Panc1 (cell line): ENCODE measurements at regions not wholly inside any gene's neighbourhood (a gene's known extent, or its start where the extent isn't known, plus 50 kb on each side); places are given as distances from the start of the nearest gene placed in this dataset.

ENCODE experiments used
- POLR2AphosphoS5 ChIP-seq: IDR thresholded peaks from 2 replicates; pipeline ENCODE4 v1.6.1; 2012; ENCODE audit warnings: mild to moderate bottlenecking, low read depth, low read length, moderate library complexity
- TCF7L2 ChIP-seq: IDR thresholded peaks from 2 replicates; pipeline ENCODE4 v1.6.1; 2011; ENCODE audit warnings: mild to moderate bottlenecking, low read depth, low read length, inconsistent platforms
- TF ChIP-seq, protein P1 (sequence below): fragments of 450-650 bp; IDR thresholded peaks from 2 replicates; pipeline ENCODE4 v1.5.1; 2017; ENCODE audit warnings: mild to moderate bottlenecking
- TF ChIP-seq, protein P2 (sequence below), 2 experiments: IDR thresholded peaks; 2 replicates each; pipeline ENCODE4 v1.6.1; 2011 to 2012; ENCODE audit warnings: low read depth in 2 of 2, control low read depth in 1 of 2, low read length in 1 of 2, mild to moderate bottlenecking in 1 of 2, moderate library complexity in 1 of 2; ENCODE audit not compliant: insufficient read depth in 1 of 2

DNA sequence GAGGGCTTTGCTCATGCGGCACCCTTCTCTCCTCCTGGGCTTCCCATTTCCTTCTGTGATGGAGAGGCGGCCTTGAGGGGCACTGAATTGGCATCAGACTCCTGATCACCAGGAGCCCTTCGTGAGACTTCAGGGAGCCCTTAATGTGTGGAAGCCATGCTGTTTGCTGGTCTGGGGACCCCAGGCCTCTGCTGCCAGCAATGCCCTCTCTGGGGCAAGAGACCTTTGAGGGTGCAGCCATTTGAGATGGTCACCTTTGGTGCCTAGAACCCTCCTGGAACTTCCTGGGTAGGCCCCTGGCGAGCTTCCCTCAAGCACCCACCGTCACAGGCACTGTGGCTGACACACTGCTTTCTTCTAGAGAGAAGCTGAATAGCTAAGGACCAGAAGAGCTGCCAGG, 338.7 kb upstream of the IRX4 start:
- TF ChIP-seq, protein P1, sequence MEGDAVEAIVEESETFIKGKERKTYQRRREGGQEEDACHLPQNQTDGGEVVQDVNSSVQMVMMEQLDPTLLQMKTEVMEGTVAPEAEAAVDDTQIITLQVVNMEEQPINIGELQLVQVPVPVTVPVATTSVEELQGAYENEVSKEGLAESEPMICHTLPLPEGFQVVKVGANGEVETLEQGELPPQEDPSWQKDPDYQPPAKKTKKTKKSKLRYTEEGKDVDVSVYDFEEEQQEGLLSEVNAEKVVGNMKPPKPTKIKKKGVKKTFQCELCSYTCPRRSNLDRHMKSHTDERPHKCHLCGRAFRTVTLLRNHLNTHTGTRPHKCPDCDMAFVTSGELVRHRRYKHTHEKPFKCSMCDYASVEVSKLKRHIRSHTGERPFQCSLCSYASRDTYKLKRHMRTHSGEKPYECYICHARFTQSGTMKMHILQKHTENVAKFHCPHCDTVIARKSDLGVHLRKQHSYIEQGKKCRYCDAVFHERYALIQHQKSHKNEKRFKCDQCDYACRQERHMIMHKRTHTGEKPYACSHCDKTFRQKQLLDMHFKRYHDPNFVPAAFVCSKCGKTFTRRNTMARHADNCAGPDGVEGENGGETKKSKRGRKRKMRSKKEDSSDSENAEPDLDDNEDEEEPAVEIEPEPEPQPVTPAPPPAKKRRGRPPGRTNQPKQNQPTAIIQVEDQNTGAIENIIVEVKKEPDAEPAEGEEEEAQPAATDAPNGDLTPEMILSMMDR, result no peak
- TF ChIP-seq TCF7L2, result no peak
- TF ChIP-seq POLR2AphosphoS5, result no peak
- TF ChIP-seq, protein P2, sequence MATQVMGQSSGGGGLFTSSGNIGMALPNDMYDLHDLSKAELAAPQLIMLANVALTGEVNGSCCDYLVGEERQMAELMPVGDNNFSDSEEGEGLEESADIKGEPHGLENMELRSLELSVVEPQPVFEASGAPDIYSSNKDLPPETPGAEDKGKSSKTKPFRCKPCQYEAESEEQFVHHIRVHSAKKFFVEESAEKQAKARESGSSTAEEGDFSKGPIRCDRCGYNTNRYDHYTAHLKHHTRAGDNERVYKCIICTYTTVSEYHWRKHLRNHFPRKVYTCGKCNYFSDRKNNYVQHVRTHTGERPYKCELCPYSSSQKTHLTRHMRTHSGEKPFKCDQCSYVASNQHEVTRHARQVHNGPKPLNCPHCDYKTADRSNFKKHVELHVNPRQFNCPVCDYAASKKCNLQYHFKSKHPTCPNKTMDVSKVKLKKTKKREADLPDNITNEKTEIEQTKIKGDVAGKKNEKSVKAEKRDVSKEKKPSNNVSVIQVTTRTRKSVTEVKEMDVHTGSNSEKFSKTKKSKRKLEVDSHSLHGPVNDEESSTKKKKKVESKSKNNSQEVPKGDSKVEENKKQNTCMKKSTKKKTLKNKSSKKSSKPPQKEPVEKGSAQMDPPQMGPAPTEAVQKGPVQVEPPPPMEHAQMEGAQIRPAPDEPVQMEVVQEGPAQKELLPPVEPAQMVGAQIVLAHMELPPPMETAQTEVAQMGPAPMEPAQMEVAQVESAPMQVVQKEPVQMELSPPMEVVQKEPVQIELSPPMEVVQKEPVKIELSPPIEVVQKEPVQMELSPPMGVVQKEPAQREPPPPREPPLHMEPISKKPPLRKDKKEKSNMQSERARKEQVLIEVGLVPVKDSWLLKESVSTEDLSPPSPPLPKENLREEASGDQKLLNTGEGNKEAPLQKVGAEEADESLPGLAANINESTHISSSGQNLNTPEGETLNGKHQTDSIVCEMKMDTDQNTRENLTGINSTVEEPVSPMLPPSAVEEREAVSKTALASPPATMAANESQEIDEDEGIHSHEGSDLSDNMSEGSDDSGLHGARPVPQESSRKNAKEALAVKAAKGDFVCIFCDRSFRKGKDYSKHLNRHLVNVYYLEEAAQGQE (IDR thresholded peaks at IDR 0.05; ENCODE audit: insufficient read depth in 1 of 2, low read depth in 2 of 2, low read length in 1 of 2), result no peak
